RWPE2 (cell line): ENCODE measurements at regions not wholly inside any gene's neighbourhood (a gene's known extent, or its start where the extent isn't known, plus 50 kb on each side); places are given as distances from the start of the nearest gene placed in this dataset.

Experiments used
- ATAC-seq: fragments of 200-7000 bp; cut with Tn5 transposase; 3 replicates; pipeline ENCODE4 v1.9.1; 2021; ENCODE audit warnings: low read depth
- DNase-seq: peaks from one replicate; pipeline ENCODE4 v3.0.0-alpha.2; 2020; ENCODE audit warnings: low spot score
- H3K27ac ChIP-seq: fragments of 450-650 bp; 2 replicates; pipeline ENCODE4 v1.5.1; 2017; ENCODE audit warnings: mild to moderate bottlenecking; ENCODE audit not compliant: poor library complexity, severe bottlenecking
- H3K27me3 ChIP-seq: fragments of 250-450 bp; sonication (Bioruptor Pico); 2 replicates; pipeline ENCODE4 v1.5.1; 2021; ENCODE audit warnings: mild to moderate bottlenecking, moderate library complexity; ENCODE audit not compliant: insufficient read depth, poor library complexity, severe bottlenecking
- H3K36me3 ChIP-seq: fragments of 250-450 bp; sonication (Bioruptor Pico); 2 replicates; pipeline ENCODE4 v1.5.1; 2020; ENCODE audit warnings: low read depth, mild to moderate bottlenecking, moderate library complexity
- H3K4me1 ChIP-seq: fragments of 250-450 bp; sonication (Bioruptor Pico); 2 replicates; pipeline ENCODE4 v1.5.1; 2021; ENCODE audit warnings: mild to moderate bottlenecking, moderate library complexity; ENCODE audit not compliant: insufficient read depth, poor library complexity, severe bottlenecking
- H3K4me3 ChIP-seq: fragments of 250-450 bp; sonication (Bioruptor Pico); 2 replicates; pipeline ENCODE4 v1.5.1; 2021; ENCODE audit warnings: mild to moderate bottlenecking, moderate library complexity; ENCODE audit not compliant: severe bottlenecking
- H3K9me3 ChIP-seq: fragments of 250-450 bp; sonication (Bioruptor Pico); 2 replicates; pipeline ENCODE4 v1.5.1; 2021; ENCODE audit warnings: mild to moderate bottlenecking, moderate library complexity; ENCODE audit not compliant: severe bottlenecking
- TF ChIP-seq, protein P1 (sequence below): fragments of 450-650 bp; IDR thresholded peaks from one replicate; pipeline ENCODE4 v1.5.1; 2017; ENCODE audit warnings: mild to moderate bottlenecking, moderate library complexity; ENCODE audit not compliant: poor library complexity, severe bottlenecking

- H3K36me3 ChIP-seq: no peaks in the 10 kb centered on the region
- H3K27me3 ChIP-seq: no peaks in the 10 kb centered on the region
- no peak for ATAC-seq
- no peak for DNase-seq
- no peak overlapping the region for H3K4me3 ChIP-seq
- no peaks in the 10 kb centered on the region for H3K9me3 ChIP-seq
- H3K4me1 ChIP-seq: peaks cover 3% of the 10 kb centered on the region
- TF ChIP-seq, protein P1, sequence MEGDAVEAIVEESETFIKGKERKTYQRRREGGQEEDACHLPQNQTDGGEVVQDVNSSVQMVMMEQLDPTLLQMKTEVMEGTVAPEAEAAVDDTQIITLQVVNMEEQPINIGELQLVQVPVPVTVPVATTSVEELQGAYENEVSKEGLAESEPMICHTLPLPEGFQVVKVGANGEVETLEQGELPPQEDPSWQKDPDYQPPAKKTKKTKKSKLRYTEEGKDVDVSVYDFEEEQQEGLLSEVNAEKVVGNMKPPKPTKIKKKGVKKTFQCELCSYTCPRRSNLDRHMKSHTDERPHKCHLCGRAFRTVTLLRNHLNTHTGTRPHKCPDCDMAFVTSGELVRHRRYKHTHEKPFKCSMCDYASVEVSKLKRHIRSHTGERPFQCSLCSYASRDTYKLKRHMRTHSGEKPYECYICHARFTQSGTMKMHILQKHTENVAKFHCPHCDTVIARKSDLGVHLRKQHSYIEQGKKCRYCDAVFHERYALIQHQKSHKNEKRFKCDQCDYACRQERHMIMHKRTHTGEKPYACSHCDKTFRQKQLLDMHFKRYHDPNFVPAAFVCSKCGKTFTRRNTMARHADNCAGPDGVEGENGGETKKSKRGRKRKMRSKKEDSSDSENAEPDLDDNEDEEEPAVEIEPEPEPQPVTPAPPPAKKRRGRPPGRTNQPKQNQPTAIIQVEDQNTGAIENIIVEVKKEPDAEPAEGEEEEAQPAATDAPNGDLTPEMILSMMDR: no peak
- H3K27ac ChIP-seq: no peak overlapping the region
These were observed 559.1 kb downstream of the MIAT start for GRCh38 chr22:27216444-27216843.

- DNase-seq (no peak), ATAC-seq (no peak)
- Histone ChIP-seq H3K4me1 (peaks cover 1% of the 10 kb centered on the region), H3K9me3 (no peaks in the 10 kb centered on the region), H3K36me3 (no peaks in the 10 kb centered on the region), H3K4me3 (no peak overlapping the region), H3K27me3 (no peaks in the 10 kb centered on the region), H3K27ac (no peak overlapping the region)
- TF ChIP-seq, protein P1: no peak
These were observed 559.8 kb downstream of the MIAT start for GRCh38 chr22:27217154-27217553.

DNA sequence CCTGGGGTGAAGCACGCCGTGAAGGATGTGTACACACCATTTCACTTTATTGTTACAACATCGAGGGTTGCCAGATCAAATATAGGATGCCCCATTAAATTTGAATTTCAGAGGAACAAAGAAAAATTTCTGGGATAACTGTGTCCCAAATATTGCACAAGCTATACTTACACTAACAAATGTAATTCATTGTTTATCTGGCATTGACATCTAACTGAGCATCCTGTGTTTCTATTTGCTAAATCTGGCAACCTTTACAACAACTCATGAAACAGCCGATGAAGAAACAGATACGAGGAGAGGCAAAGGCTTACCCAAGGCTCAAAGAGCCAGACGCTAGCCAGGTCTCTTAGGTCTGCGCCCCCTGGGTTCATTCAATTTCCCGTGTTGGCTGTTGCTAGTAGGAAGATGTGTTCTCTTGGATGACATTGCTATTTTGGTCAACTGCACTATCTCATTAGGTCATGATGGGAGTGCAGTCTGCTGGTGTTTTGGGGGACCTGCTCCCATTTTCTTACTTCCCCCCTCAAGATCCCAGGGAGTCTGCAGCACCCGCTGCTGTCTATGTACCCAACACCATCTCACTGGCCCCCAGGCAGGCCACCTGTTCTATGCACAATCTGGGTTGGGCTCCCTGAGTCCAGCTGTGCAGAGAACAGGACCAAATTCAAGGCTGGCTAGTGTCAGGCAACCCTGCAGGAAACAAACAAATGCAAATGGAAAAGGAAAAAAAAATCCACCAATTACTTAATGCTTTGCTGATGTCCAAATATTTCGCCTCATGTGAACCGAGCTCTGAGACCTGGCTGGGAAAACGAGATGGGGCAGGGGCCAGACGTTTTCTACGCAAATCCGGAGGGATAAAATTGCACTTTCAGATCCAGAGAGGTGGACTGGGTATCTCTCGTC, 560.9 kb downstream of the MIAT start:
- H3K4me1 ChIP-seq: no peaks in the 10 kb centered on the region

DNA sequence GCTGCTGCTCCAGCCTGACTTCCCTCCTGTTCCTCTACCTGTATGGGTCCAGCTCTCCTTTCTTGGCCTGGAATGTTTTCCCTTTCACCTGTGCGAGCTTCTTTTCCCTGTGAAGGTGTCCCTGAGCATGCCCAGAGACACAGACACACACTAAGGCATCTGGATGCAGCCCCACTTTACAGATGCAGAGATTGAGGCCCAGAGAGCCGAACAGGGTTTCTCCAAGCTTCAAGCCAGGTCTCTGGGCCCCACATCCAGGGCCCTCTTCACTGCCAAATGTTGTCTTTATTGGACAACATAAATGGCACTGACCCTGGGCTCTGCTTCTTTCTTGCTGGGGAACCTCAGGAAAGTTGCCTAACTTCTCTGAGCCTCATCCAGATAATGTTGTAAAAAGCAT, 561.6 kb downstream of the MIAT start:
- H3K4me1 ChIP-seq: no peaks in the 10 kb centered on the region
- TF ChIP-seq, protein P1: no peak
- no peak for DNase-seq
- H3K27ac ChIP-seq: no peak overlapping the region
- ATAC-seq: no peak
- no peak overlapping the region for H3K4me3 ChIP-seq
- H3K9me3 ChIP-seq: peaks cover 2% of the 10 kb centered on the region
- no peaks in the 10 kb centered on the region for H3K27me3 ChIP-seq
- no peaks in the 10 kb centered on the region for H3K36me3 ChIP-seq

More for the DNA sequence above, 560.9 kb downstream of the MIAT start:
- no peak overlapping the region for H3K4me3 ChIP-seq
- H3K27ac ChIP-seq: no peak overlapping the region
- TF ChIP-seq, protein P1: no peak
- DNase-seq (no peak), ATAC-seq (no peak)
- H3K9me3 ChIP-seq: peaks cover under 1% of the 10 kb centered on the region
- H3K27me3 ChIP-seq: no peaks in the 10 kb centered on the region
- H3K36me3 ChIP-seq: no peaks in the 10 kb centered on the region

GRCh38 chr22:27220339-27220738, 563.0 kb downstream of the MIAT start:
- no peak overlapping the region for H3K27ac ChIP-seq
- no peaks in the 10 kb centered on the region for H3K27me3 ChIP-seq
- no peak for DNase-seq
- TF ChIP-seq, protein P1: no peak
- no peaks in the 10 kb centered on the region for H3K4me1 ChIP-seq
- no peaks in the 10 kb centered on the region for H3K36me3 ChIP-seq
- ATAC-seq: peak; percentile 61; the same call in 2 of the 3 replicates
- H3K4me3 ChIP-seq: no peak overlapping the region
- peaks cover 2% of the 10 kb centered on the region for H3K9me3 ChIP-seq
